ENCODE measurements at regions not wholly inside any gene's neighbourhood (a gene's known extent, or its start where the extent isn't known, plus 50 kb on each side); places are given as distances from the start of the nearest gene placed in this dataset.

- H3K27ac ChIP-seq (ENCODE audit: low read depth, low read length): no peak overlapping the region
- H3K4me3 ChIP-seq (ENCODE audit: low read depth, low read length): no peak overlapping the region
- H3K9me3 ChIP-seq (ENCODE audit: control insufficient read depth, insufficient read depth, low read length): no peaks in the 10 kb centered on the region
- no peak overlapping the region for H3K9ac ChIP-seq (ENCODE audit: low read depth, low read length)
- no peaks in the 10 kb centered on the region for H3K36me3 ChIP-seq (ENCODE audit: control insufficient read depth, insufficient read depth, low read length)
- no peaks in the 10 kb centered on the region for H3K27me3 ChIP-seq (ENCODE audit: control insufficient read depth, insufficient read depth, low read length)
- H3K4me1 ChIP-seq (ENCODE audit: control insufficient read depth, insufficient read depth, low read length): no peaks in the 10 kb centered on the region
These were observed 239.7 kb upstream of the AGA start for GRCh38 chr4:177681902-177682301.

- no peaks in the 10 kb centered on the region for H3K36me3 ChIP-seq (ENCODE audit: control insufficient read depth, insufficient read depth, low read length)
- H3K27me3 ChIP-seq (ENCODE audit: control insufficient read depth, insufficient read depth, low read length): no peaks in the 10 kb centered on the region
- H3K4me1 ChIP-seq (ENCODE audit: control insufficient read depth, insufficient read depth, low read length): no peaks in the 10 kb centered on the region
- no peak overlapping the region for H3K27ac ChIP-seq (ENCODE audit: low read depth, low read length)
- no peak overlapping the region for H3K9ac ChIP-seq (ENCODE audit: low read depth, low read length)
- no peak overlapping the region for H3K4me3 ChIP-seq (ENCODE audit: low read depth, low read length)
- no peaks in the 10 kb centered on the region for H3K9me3 ChIP-seq (ENCODE audit: control insufficient read depth, insufficient read depth, low read length)
These were observed 244.9 kb upstream of the AGA start for GRCh38 chr4:177687117-177687516.

GRCh38 chr4:177692907-177693306 lies 250.7 kb upstream of the AGA start:
- Histone ChIP-seq H3K36me3 (ENCODE audit: control insufficient read depth, insufficient read depth, low read length) (no peaks in the 10 kb centered on the region), H3K9ac (ENCODE audit: low read depth, low read length) (no peak overlapping the region), H3K27ac (ENCODE audit: low read depth, low read length) (no peak overlapping the region), H3K4me3 (ENCODE audit: low read depth, low read length) (no peak overlapping the region), H3K27me3 (ENCODE audit: control insufficient read depth, insufficient read depth, low read length) (no peaks in the 10 kb centered on the region), H3K9me3 (ENCODE audit: control insufficient read depth, insufficient read depth, low read length) (no peaks in the 10 kb centered on the region), H3K4me1 (ENCODE audit: control insufficient read depth, insufficient read depth, low read length) (peaks cover 5% of the 10 kb centered on the region; the same call in 1 of the 2 replicates)

GRCh38 chr4:177696438-177696966 lies 254.3 kb upstream of the AGA start:
- Histone ChIP-seq H3K9ac (ENCODE audit: low read depth, low read length) (no peak overlapping the region), H3K36me3 (ENCODE audit: control insufficient read depth, insufficient read depth, low read length) (no peaks in the 10 kb centered on the region), H3K4me3 (ENCODE audit: low read depth, low read length) (no peak overlapping the region), H3K4me1 (ENCODE audit: control insufficient read depth, insufficient read depth, low read length) (peaks cover 5% of the 10 kb centered on the region; the same call in 1 of the 2 replicates), H3K27ac (ENCODE audit: low read depth, low read length) (no peak overlapping the region), H3K9me3 (ENCODE audit: control insufficient read depth, insufficient read depth, low read length) (no peaks in the 10 kb centered on the region), H3K27me3 (ENCODE audit: control insufficient read depth, insufficient read depth, low read length) (no peaks in the 10 kb centered on the region)

GRCh38 chr4:177699365-177700213 lies 257.4 kb upstream of the AGA start:
- peaks cover 5% of the 10 kb centered on the region; the same call in 1 of the 2 replicates for H3K4me1 ChIP-seq (ENCODE audit: control insufficient read depth, insufficient read depth, low read length)
- no peaks in the 10 kb centered on the region for H3K27me3 ChIP-seq (ENCODE audit: control insufficient read depth, insufficient read depth, low read length)
- no peaks in the 10 kb centered on the region for H3K36me3 ChIP-seq (ENCODE audit: control insufficient read depth, insufficient read depth, low read length)
- H3K9me3 ChIP-seq (ENCODE audit: control insufficient read depth, insufficient read depth, low read length): no peaks in the 10 kb centered on the region
- H3K4me3 ChIP-seq (ENCODE audit: low read depth, low read length): no peak overlapping the region
- no peak overlapping the region for H3K9ac ChIP-seq (ENCODE audit: low read depth, low read length)
- no peak overlapping the region for H3K27ac ChIP-seq (ENCODE audit: low read depth, low read length)

GRCh38 chr4:177706916-177707315 lies 264.7 kb upstream of the AGA start:
- Histone ChIP-seq H3K27ac (ENCODE audit: low read depth, low read length) (no peak overlapping the region), H3K36me3 (ENCODE audit: control insufficient read depth, insufficient read depth, low read length) (no peaks in the 10 kb centered on the region), H3K4me3 (ENCODE audit: low read depth, low read length) (no peak overlapping the region), H3K27me3 (ENCODE audit: control insufficient read depth, insufficient read depth, low read length) (no peaks in the 10 kb centered on the region), H3K9me3 (ENCODE audit: control insufficient read depth, insufficient read depth, low read length) (no peaks in the 10 kb centered on the region), H3K4me1 (ENCODE audit: control insufficient read depth, insufficient read depth, low read length) (no peaks in the 10 kb centered on the region), H3K9ac (ENCODE audit: low read depth, low read length) (no peak overlapping the region)

GRCh38 chr4:177713454-177713853 lies 271.2 kb upstream of the AGA start:
- H3K9ac ChIP-seq (ENCODE audit: low read depth, low read length): no peak overlapping the region
- no peak overlapping the region for H3K27ac ChIP-seq (ENCODE audit: low read depth, low read length)
- no peaks in the 10 kb centered on the region for H3K27me3 ChIP-seq (ENCODE audit: control insufficient read depth, insufficient read depth, low read length)
- H3K4me1 ChIP-seq (ENCODE audit: control insufficient read depth, insufficient read depth, low read length): no peaks in the 10 kb centered on the region
- H3K9me3 ChIP-seq (ENCODE audit: control insufficient read depth, insufficient read depth, low read length): no peaks in the 10 kb centered on the region
- no peaks in the 10 kb centered on the region for H3K36me3 ChIP-seq (ENCODE audit: control insufficient read depth, insufficient read depth, low read length)
- H3K4me3 ChIP-seq (ENCODE audit: low read depth, low read length): no peak overlapping the region

GRCh38 chr4:177717407-177717806 lies 275.2 kb upstream of the AGA start:
- H3K27ac ChIP-seq (ENCODE audit: low read depth, low read length): no peak overlapping the region
- H3K27me3 ChIP-seq (ENCODE audit: control insufficient read depth, insufficient read depth, low read length): no peaks in the 10 kb centered on the region

GRCh38 chr4:177718514-177718913 lies 276.3 kb upstream of the AGA start:
- H3K36me3 ChIP-seq (ENCODE audit: control insufficient read depth, insufficient read depth, low read length): no peaks in the 10 kb centered on the region

More at GRCh38 chr4:177717407-177717806, 275.2 kb upstream of the AGA start:
- no peaks in the 10 kb centered on the region for H3K36me3 ChIP-seq (ENCODE audit: control insufficient read depth, insufficient read depth, low read length)
- H3K9me3 ChIP-seq (ENCODE audit: control insufficient read depth, insufficient read depth, low read length): no peaks in the 10 kb centered on the region
- H3K4me1 ChIP-seq (ENCODE audit: control insufficient read depth, insufficient read depth, low read length): no peaks in the 10 kb centered on the region
- H3K9ac ChIP-seq (ENCODE audit: low read depth, low read length): no peak overlapping the region
- H3K4me3 ChIP-seq (ENCODE audit: low read depth, low read length): no peak overlapping the region

GRCh38 chr4:177726111-177726510 lies 283.9 kb upstream of the AGA start:
- no peaks in the 10 kb centered on the region for H3K36me3 ChIP-seq (ENCODE audit: control insufficient read depth, insufficient read depth, low read length)
- H3K9ac ChIP-seq (ENCODE audit: low read depth, low read length): no peak overlapping the region
- H3K27me3 ChIP-seq (ENCODE audit: control insufficient read depth, insufficient read depth, low read length): no peaks in the 10 kb centered on the region
- H3K9me3 ChIP-seq (ENCODE audit: control insufficient read depth, insufficient read depth, low read length): no peaks in the 10 kb centered on the region
- no peak overlapping the region for H3K27ac ChIP-seq (ENCODE audit: low read depth, low read length)
- no peak overlapping the region for H3K4me3 ChIP-seq (ENCODE audit: low read depth, low read length)
- no peaks in the 10 kb centered on the region for H3K4me1 ChIP-seq (ENCODE audit: control insufficient read depth, insufficient read depth, low read length)

More at GRCh38 chr4:177718514-177718913, 276.3 kb upstream of the AGA start:
- Histone ChIP-seq H3K4me3 (ENCODE audit: low read depth, low read length) (no peak overlapping the region), H3K4me1 (ENCODE audit: control insufficient read depth, insufficient read depth, low read length) (no peaks in the 10 kb centered on the region), H3K27ac (ENCODE audit: low read depth, low read length) (no peak overlapping the region), H3K9ac (ENCODE audit: low read depth, low read length) (no peak overlapping the region), H3K9me3 (ENCODE audit: control insufficient read depth, insufficient read depth, low read length) (no peaks in the 10 kb centered on the region), H3K27me3 (ENCODE audit: control insufficient read depth, insufficient read depth, low read length) (no peaks in the 10 kb centered on the region)

- Histone ChIP-seq H3K9me3 (ENCODE audit: control insufficient read depth, insufficient read depth, low read length) (no peaks in the 10 kb centered on the region), H3K4me3 (ENCODE audit: low read depth, low read length) (no peak overlapping the region), H3K4me1 (ENCODE audit: control insufficient read depth, insufficient read depth, low read length) (no peaks in the 10 kb centered on the region), H3K9ac (ENCODE audit: low read depth, low read length) (no peak overlapping the region), H3K27ac (ENCODE audit: low read depth, low read length) (no peak overlapping the region), H3K36me3 (ENCODE audit: control insufficient read depth, insufficient read depth, low read length) (no peaks in the 10 kb centered on the region), H3K27me3 (ENCODE audit: control insufficient read depth, insufficient read depth, low read length) (no peaks in the 10 kb centered on the region)
These were observed 286.3 kb upstream of the AGA start for GRCh38 chr4:177728361-177729152.
